ENCODE measurements at regions not wholly inside any gene's neighbourhood (a gene's known extent, or its start where the extent isn't known, plus 50 kb on each side); places are given as distances from the start of the nearest gene placed in this dataset.

- Histone ChIP-seq H3K27ac (ENCODE audit: low read depth, low read length) (no peak overlapping the region), H4K20me1 (ENCODE audit: low read depth, low read length) (no peaks in the 10 kb centered on the region), H2AFZ (ENCODE audit: low read depth, low read length, severe bottlenecking) (no peak overlapping the region), H3F3A (ENCODE audit: insufficient read depth) (no peaks in the 10 kb centered on the region), H3K4me3 (ENCODE audit: insufficient read depth, low read length, poor library complexity, severe bottlenecking) (no peak overlapping the region), H3K9me3 (ENCODE audit: insufficient read depth, low read length) (no peaks in the 10 kb centered on the region), H3K9ac (ENCODE audit: low read length) (no peak overlapping the region), H3K27me3 (ENCODE audit: low read length) (no peaks in the 10 kb centered on the region), H3K79me2 (ENCODE audit: insufficient read depth, low read length) (no peaks in the 10 kb centered on the region), H3K4me2 (ENCODE audit: low read depth, low read length, poor library complexity, severe bottlenecking) (no peak overlapping the region), H3K36me3 (ENCODE audit: low read length) (no peaks in the 10 kb centered on the region), H3K9me2 (replicated peaks; ENCODE audit: insufficient read depth, low read length) (no peaks in the 10 kb centered on the region)
- TF ChIP-seq EZH2phosphoT487 (conservative IDR thresholded peaks at IDR 0.05; ENCODE audit: low read length): no peak
- TF ChIP-seq, protein P1, sequence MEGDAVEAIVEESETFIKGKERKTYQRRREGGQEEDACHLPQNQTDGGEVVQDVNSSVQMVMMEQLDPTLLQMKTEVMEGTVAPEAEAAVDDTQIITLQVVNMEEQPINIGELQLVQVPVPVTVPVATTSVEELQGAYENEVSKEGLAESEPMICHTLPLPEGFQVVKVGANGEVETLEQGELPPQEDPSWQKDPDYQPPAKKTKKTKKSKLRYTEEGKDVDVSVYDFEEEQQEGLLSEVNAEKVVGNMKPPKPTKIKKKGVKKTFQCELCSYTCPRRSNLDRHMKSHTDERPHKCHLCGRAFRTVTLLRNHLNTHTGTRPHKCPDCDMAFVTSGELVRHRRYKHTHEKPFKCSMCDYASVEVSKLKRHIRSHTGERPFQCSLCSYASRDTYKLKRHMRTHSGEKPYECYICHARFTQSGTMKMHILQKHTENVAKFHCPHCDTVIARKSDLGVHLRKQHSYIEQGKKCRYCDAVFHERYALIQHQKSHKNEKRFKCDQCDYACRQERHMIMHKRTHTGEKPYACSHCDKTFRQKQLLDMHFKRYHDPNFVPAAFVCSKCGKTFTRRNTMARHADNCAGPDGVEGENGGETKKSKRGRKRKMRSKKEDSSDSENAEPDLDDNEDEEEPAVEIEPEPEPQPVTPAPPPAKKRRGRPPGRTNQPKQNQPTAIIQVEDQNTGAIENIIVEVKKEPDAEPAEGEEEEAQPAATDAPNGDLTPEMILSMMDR (IDR thresholded peaks at IDR 0.05; ENCODE audit: insufficient read depth, low read length, poor library complexity, severe bottlenecking): no peak
These were observed 580.8 kb downstream of the IQCM start for GRCh38 chr4:149234798-149235197.

- Histone ChIP-seq H3K9me2 (replicated peaks; ENCODE audit: insufficient read depth, low read length) (no peaks in the 10 kb centered on the region), H3K27ac (ENCODE audit: low read depth, low read length) (no peak overlapping the region), H3K9ac (ENCODE audit: low read length) (no peak overlapping the region), H3K4me2 (ENCODE audit: low read depth, low read length, poor library complexity, severe bottlenecking) (no peak overlapping the region), H3K9me3 (ENCODE audit: insufficient read depth, low read length) (no peaks in the 10 kb centered on the region), H3K79me2 (ENCODE audit: insufficient read depth, low read length) (no peaks in the 10 kb centered on the region), H3F3A (ENCODE audit: insufficient read depth) (no peaks in the 10 kb centered on the region), H3K36me3 (ENCODE audit: low read length) (no peaks in the 10 kb centered on the region), H3K4me3 (ENCODE audit: insufficient read depth, low read length, poor library complexity, severe bottlenecking) (no peak overlapping the region), H2AFZ (ENCODE audit: low read depth, low read length, severe bottlenecking) (no peak overlapping the region), H3K27me3 (ENCODE audit: low read length) (no peaks in the 10 kb centered on the region), H4K20me1 (ENCODE audit: low read depth, low read length) (no peaks in the 10 kb centered on the region)
- TF ChIP-seq, protein P1 (IDR thresholded peaks at IDR 0.05; ENCODE audit: insufficient read depth, low read length, poor library complexity, severe bottlenecking): no peak
- no peak for TF ChIP-seq EZH2phosphoT487 (conservative IDR thresholded peaks at IDR 0.05; ENCODE audit: low read length)
These were observed 592.0 kb downstream of the IQCM start for GRCh38 chr4:149223659-149224058.

GRCh38 chr4:149218672-149219071 is 597.0 kb downstream of the IQCM start:
- H3F3A ChIP-seq (ENCODE audit: insufficient read depth): no peaks in the 10 kb centered on the region
- H2AFZ ChIP-seq (ENCODE audit: low read depth, low read length, severe bottlenecking): no peak overlapping the region
- H3K9ac ChIP-seq (ENCODE audit: low read length): no peak overlapping the region
- no peak overlapping the region for H3K27ac ChIP-seq (ENCODE audit: low read depth, low read length)
- H3K4me2 ChIP-seq (ENCODE audit: low read depth, low read length, poor library complexity, severe bottlenecking): no peak overlapping the region
- no peaks in the 10 kb centered on the region for H3K36me3 ChIP-seq (ENCODE audit: low read length)
- TF ChIP-seq, protein P1 (IDR thresholded peaks at IDR 0.05; ENCODE audit: insufficient read depth, low read length, poor library complexity, severe bottlenecking): no peak
- no peak for TF ChIP-seq EZH2phosphoT487 (conservative IDR thresholded peaks at IDR 0.05; ENCODE audit: low read length)
- no peak overlapping the region for H3K4me3 ChIP-seq (ENCODE audit: insufficient read depth, low read length, poor library complexity, severe bottlenecking)
- H3K79me2 ChIP-seq (ENCODE audit: insufficient read depth, low read length): no peaks in the 10 kb centered on the region
- H3K9me2 ChIP-seq (replicated peaks; ENCODE audit: insufficient read depth, low read length): no peaks in the 10 kb centered on the region
- H3K27me3 ChIP-seq (ENCODE audit: low read length): no peaks in the 10 kb centered on the region
- no peaks in the 10 kb centered on the region for H4K20me1 ChIP-seq (ENCODE audit: low read depth, low read length)
- no peaks in the 10 kb centered on the region for H3K9me3 ChIP-seq (ENCODE audit: insufficient read depth, low read length)
